PC-3 (cell line): ENCODE measurements at regions not wholly inside any gene's neighbourhood (a gene's known extent, or its start where the extent isn't known, plus 50 kb on each side); places are given as distances from the start of the nearest gene placed in this dataset.

ENCODE experiments used
- ATAC-seq: fragments of 200-7000 bp; cut with Tn5 transposase; 2 replicates; pipeline ENCODE4 v1.9.1; 2020; ENCODE audit warnings: mild to moderate bottlenecking, moderate library complexity
- BruUV-seq: library from RNA; stranded (reverse); fragments of 400-500 nt; replicated peaks from 2 replicates; lab custom pipeline; 2021; lab: Mats Ljungman, UMichigan
- CTCF ChIA-PET: fragments of 300-600 bp; sonication (Branson Sonifier 250); formaldehyde crosslinking; loops from one replicate; lab custom pipeline; 2022; ENCODE audit warnings: antibody characterized with exemption; lab: Charles Lee
- POLR2A ChIA-PET: fragments of 300-600 bp; sonication (Branson Sonifier 250); formaldehyde crosslinking; loops from one replicate; lab custom pipeline; 2022; ENCODE audit warnings: antibody characterized with exemption; ENCODE audit not compliant: unreplicated experiment; lab: Charles Lee
- DNase-seq: peaks from one replicate; pipeline ENCODE4 v3.0.0-alpha.2; 2015
- H2AFZ ChIP-seq: fragments of 300-600 bp; sonication (generic); 2 replicates; pipeline ENCODE4 v1.6.0; 2016; ENCODE audit warnings: antibody characterized with exemption, low read length
- H3F3A ChIP-seq: fragments of 300-600 bp; sonication (generic); one replicate; pipeline ENCODE4 v1.6.0; 2017; ENCODE audit warnings: antibody characterized with exemption, low read length, control low read depth, mild to moderate bottlenecking; ENCODE audit not compliant: unreplicated experiment
- H3K27ac ChIP-seq: fragments of 300-600 bp; sonication (generic); 2 replicates; pipeline ENCODE4 v1.5.1; 2016; ENCODE audit warnings: mild to moderate bottlenecking, low read length
- H3K27me3 ChIP-seq: fragments of 300-600 bp; sonication (generic); 2 replicates; pipeline ENCODE4 v1.6.1; 2016; ENCODE audit warnings: low read length, mixed read lengths
- H3K36me3 ChIP-seq: fragments of 300-600 bp; sonication (generic); 2 replicates; pipeline ENCODE4 v1.6.1; 2016; ENCODE audit warnings: low read depth, mixed run types, low read length, mixed read lengths
- H3K4me1 ChIP-seq: fragments of 300-600 bp; sonication (generic); 2 replicates; pipeline ENCODE4 v1.5.1; 2016; ENCODE audit warnings: low read length; ENCODE audit not compliant: insufficient read depth
- H3K4me2 ChIP-seq: fragments of 300-600 bp; sonication (generic); 2 replicates; pipeline ENCODE4 v1.6.0; 2016; ENCODE audit warnings: low read length
- H3K4me3 ChIP-seq: fragments of 300-600 bp; sonication (generic); 2 replicates; pipeline ENCODE4 v1.5.1; 2016; ENCODE audit warnings: mild to moderate bottlenecking, low read length, mixed read lengths
- H3K79me2 ChIP-seq: fragments of 300-600 bp; sonication (generic); 2 replicates; pipeline ENCODE4 v1.6.1; 2017; ENCODE audit warnings: low read length, mixed read lengths
- H3K9ac ChIP-seq: fragments of 300-600 bp; sonication (generic); 2 replicates; pipeline ENCODE4 v1.6.0; 2016; ENCODE audit warnings: mild to moderate bottlenecking, low read length
- H3K9me2 ChIP-seq: fragments of 300-600 bp; sonication (generic); replicated peaks from 2 replicates; pipeline ENCODE4 v1.6.1; 2016; ENCODE audit warnings: mixed run types, low read length, mixed read lengths
- H3K9me3 ChIP-seq: fragments of 300-600 bp; sonication (generic); 2 replicates; pipeline ENCODE4 v1.6.1; 2016; ENCODE audit warnings: low read length, mixed read lengths
- H4K20me1 ChIP-seq: fragments of 300-600 bp; sonication (generic); 2 replicates; pipeline ENCODE4 v1.6.1; 2016; ENCODE audit warnings: low read length, mixed read lengths
- CTCF ChIP-seq: fragments of 300-600 bp; sonication (generic); conservative IDR thresholded peaks from 2 replicates; pipeline ENCODE4 v1.5.1; 2017; ENCODE audit warnings: antibody characterized with exemption, low read depth, mild to moderate bottlenecking, low read length
- EZH2 ChIP-seq: fragments of 300-600 bp; sonication (generic); IDR thresholded peaks from one replicate; pipeline ENCODE4 v1.6.1; 2017; ENCODE audit warnings: antibody characterized with exemption, mild to moderate bottlenecking, low read length; ENCODE audit not compliant: unreplicated experiment
- EZH2phosphoT487 ChIP-seq: fragments of 300-600 bp; sonication (generic); IDR thresholded peaks from 2 replicates; pipeline ENCODE4 v1.6.1; 2018; ENCODE audit warnings: mild to moderate bottlenecking, antibody characterized with exemption, low read length, borderline replicate concordance
- intact Hi-C: fragments of 100-400 bp; cut with micrococcal nuclease; formaldehyde crosslinking; loops from 2 replicates; pipeline ENCODE4 v1.9.0; 2023

DNA sequence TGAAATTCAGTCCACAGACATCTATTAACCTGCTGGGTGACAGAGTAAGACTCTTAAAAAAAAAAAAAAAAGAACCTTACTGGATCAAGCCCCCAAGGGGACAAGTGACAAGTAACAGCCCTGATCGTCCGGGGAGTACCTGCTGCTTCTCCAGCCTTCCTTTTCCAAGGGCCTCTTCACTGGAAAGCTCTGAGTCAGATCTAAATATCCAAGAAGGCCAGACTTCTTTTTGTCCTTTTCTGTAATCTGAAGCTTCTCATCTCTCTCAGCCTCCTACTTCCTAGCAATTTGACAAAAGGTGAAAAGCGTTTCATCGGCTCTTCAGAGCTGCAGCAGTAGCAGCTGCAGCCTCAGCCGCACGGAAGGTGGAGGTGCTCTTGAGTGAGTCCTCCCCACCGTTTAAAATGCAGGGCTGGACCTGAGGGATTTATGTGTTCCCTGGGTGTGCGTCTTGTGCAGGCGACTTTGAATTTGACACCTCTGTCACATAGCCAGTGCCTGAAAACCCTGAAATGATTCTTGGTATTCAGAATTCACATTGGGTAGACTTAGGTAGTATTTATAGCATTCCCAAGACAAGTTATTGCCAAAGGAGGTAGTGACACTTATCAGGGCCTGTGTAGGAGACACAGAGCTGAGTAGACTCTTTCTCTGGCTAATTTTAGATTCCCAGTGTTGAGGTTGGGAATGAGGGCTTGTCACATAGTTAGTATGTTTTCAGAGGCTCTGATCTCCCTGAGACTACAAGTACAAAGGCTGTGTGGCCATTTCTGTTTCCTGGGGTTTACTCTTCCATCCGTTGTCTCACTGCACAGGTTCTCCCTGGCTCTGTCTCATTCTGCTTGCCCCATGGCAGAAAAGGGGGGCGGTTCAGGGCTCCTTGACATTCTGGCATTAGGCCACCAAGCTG, 291.2 kb upstream of the C2CD4B start:
- CTCF ChIA-PET, result no interaction called here
- Histone ChIP-seq H3F3A (no peaks in the 10 kb centered on the region), H3K79me2 (no peaks in the 10 kb centered on the region), H3K4me2 (peak overlapping the region; percentile 66), H3K9me2 (no peaks in the 10 kb centered on the region), H2AFZ (no peak overlapping the region), H3K27ac (no peak overlapping the region), H4K20me1 (peaks cover 7% of the 10 kb centered on the region; the same call in 1 of the 2 replicates), H3K27me3 (no peaks in the 10 kb centered on the region), H3K36me3 (no peaks in the 10 kb centered on the region), H3K4me1 (peaks cover 38% of the 10 kb centered on the region), H3K9me3 (no peaks in the 10 kb centered on the region), H3K9ac (no peak overlapping the region), H3K4me3 (no peak overlapping the region)
- no peak for TF ChIP-seq CTCF
- TF ChIP-seq EZH2, result no peak
- no peak for TF ChIP-seq EZH2phosphoT487
- BruUV-seq, result no TSS peak
- ATAC-seq (no peak), DNase-seq (peak; percentile 28)
- POLR2A ChIA-PET, result no interaction called here
- intact Hi-C loops, result loop anchor here (5.0 to 10.0 kb wide), 3 partner anchors 64 to 189 kb away; partner anchors contain the start of gene TLN2

DNA sequence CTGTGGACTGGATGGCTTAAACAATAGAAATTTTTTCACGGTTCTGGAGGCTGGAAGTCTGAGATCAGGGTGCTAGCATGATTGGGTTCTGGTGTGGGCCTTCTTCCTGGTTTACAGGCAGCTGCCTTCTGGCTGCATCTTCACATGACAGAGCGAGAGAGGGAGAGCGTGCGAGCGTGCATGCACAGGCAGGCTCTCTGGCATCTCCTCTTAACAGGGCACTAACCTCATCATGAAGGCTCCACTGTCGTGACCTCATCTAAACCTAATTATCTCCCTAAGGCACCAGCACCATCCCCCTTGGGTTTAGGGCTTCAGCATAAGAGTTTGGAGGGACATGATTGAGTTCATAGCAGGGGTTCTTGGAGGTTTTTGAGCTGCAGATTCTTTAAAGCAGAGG, 292.0 kb upstream of the C2CD4B start:
- H3K9ac ChIP-seq, result no peak overlapping the region

More for the DNA sequence above, 292.0 kb upstream of the C2CD4B start:
- Histone ChIP-seq H3K4me3 (no peak overlapping the region), H2AFZ (no peak overlapping the region), H4K20me1 (peaks cover 7% of the 10 kb centered on the region; the same call in 1 of the 2 replicates), H3K36me3 (no peaks in the 10 kb centered on the region), H3K9me3 (no peaks in the 10 kb centered on the region), H3K27me3 (no peaks in the 10 kb centered on the region), H3K4me2 (no peak overlapping the region), H3K27ac (no peak overlapping the region), H3K79me2 (no peaks in the 10 kb centered on the region), H3K9me2 (no peaks in the 10 kb centered on the region), H3F3A (no peaks in the 10 kb centered on the region), H3K4me1 (peaks cover 38% of the 10 kb centered on the region)
- intact Hi-C loops, result loop anchor here (5.0 to 10.0 kb wide), 3 partner anchors 65 to 188 kb away; partner anchors contain the start of gene TLN2
- ChIA-PET CTCF (no interaction called here), POLR2A (no interaction called here)
- no peak for ATAC-seq
- TF ChIP-seq CTCF, result no peak
- TF ChIP-seq EZH2phosphoT487, result no peak
- no peak for TF ChIP-seq EZH2
- no peak for DNase-seq
- no TSS peak for BruUV-seq
